C4-2B (cell line): ENCODE measurements at regions not wholly inside any gene's neighbourhood (a gene's known extent, or its start where the extent isn't known, plus 50 kb on each side); places are given as distances from the start of the nearest gene placed in this dataset.

ENCODE experiments used
- CTCF ChIP-seq: fragments of 450-650 bp; conservative IDR thresholded peaks from 2 replicates; pipeline ENCODE4 v1.5.1; 2017; ENCODE audit warnings: mild to moderate bottlenecking
- ZFX ChIP-seq: fragments of 450-650 bp; IDR thresholded peaks from 2 replicates; pipeline ENCODE4 v1.6.1; 2017

GRCh38 chr15:61612111-61612510 lies 383.0 kb upstream of the RORA start:
- no peak for TF ChIP-seq CTCF
- TF ChIP-seq ZFX = no peak
